CD4-positive, alpha-beta T cell treated with Interleukin-15 for 4 hours (primary cell): ENCODE measurements at regions not wholly inside any gene's neighbourhood (a gene's known extent, or its start where the extent isn't known, plus 50 kb on each side); places are given as distances from the start of the nearest gene placed in this dataset.
"Not testable (repeated sequence)": the region's sequence is repeated elsewhere in the genome, so short reads cannot be mapped to it uniquely, and the experiment has no call there.

Experiments
- DNase-seq: peaks from one replicate; pipeline ENCODE4 v3.0.0-alpha.2; 2020; ENCODE audit warnings: low spot score

DNA sequence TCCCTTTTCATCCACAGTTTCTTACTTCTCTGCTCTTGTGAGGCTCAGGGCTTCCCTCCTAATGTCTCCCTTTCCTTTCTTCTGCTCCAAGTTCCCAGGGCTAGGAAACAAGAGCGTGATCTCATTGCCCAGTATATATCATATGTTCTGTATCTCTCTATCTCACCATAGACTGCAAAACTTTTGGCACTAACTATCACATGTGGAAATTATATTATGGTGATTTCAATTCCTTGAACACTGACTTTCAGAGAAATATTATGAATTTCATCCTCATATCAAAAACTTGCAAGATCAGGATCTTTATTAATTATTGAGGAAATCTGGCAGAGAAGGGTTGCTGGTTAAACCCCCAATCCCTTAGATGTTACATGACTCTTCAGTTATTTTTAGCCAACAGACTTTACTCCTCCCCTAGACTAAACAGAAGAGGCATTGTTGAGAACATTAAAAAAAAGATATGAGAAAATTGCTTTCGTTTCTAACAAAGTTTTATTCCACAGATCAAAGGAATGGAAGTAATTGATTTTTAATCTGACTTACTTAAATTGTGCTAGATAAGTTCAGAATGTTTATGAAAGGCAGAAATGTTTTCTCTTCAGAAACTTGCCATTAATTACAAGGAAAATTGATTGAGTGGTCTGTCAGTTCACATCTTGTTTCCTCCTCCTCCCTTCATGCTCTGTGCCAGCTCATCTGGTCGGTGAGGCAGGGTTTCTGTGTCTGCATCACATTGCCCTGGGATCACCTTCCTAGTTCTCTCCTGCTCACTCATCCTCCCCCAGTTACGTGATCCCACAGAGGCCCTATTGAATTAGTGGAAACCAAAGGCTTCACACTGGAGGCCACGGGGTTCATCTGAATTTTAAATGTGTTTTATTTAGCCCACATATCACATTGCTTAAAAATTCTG is 378.5 kb downstream of the LMO7 start:
- no peak for DNase-seq

DNA sequence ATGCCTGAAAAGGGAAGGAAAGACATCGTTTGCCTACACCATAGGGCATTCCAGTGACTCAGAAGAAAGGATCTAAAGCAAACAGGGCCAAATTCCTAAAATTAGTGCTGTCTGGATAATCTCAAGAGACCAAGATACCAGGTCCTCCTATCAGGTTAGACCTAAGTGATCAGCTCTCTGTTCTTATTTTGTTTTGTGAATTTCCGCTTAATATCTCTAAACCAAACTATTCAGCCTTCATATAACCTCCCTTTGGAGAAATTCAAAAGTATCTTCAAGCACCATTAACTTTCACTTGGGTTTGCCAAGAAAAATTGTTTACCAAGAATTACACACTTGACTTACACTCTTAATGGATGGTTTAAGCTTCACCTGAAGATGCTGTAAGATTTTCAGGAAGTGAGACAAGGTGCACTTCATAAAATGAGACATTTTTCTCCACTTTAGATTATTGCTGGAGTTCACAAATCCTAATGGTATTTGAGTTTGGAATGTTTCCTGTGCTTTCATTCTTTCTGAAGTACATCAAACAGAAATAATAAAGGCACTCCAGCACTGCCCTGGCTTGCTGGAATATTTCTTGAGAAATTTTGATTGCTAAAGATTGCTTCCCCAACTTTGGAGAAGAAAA is 376.1 kb downstream of the LMO7 start:
- DNase-seq = no peak

DNA sequence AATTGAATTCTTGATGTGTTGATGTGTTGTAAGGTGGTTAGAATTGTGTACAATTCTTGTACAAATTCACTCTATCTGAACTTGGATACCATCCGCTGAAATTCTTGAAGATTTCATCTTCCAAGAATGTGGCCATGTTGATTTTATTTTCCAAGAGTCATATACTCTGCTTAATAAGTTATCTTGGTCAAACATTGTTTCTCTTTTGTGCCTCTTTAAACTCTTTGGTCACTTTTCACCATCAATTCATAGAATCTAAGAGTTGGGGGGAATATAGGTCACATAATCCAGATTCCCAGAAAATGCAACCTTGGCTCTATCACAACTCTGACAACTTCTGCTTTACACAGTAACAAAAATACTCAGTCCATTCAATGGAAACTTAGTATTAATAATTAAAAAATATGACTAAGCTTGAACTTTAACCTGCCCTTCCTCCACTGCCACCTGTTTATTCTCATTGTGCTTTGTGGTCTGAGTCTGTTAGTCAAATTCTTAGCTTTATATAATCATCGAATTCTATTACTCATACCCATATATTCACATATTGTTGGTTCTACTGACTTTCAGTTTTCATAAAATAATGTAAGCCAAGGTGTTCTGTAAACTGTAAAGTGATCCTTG is 373.2 kb downstream of the LMO7 start:
- no peak for DNase-seq

DNA sequence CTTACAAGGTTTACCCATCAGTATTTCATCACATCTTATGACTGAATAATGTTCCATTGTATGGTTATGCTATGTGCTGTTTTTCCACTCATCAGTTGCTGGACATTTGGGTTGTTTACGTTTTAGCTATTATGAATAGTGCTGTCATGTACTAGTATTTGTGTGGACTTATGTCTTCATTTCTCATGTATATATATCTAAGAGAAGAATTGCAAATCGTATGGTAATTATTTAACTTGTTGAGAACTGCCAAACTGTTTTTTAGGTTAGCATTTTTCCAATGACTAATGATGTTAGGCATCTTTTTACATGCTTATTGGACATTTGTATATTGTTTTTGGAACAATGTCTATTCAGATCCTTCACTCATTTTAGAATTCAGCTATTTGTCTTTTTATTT is 368.3 kb downstream of the LMO7 start:
- DNase-seq = no peak

DNA sequence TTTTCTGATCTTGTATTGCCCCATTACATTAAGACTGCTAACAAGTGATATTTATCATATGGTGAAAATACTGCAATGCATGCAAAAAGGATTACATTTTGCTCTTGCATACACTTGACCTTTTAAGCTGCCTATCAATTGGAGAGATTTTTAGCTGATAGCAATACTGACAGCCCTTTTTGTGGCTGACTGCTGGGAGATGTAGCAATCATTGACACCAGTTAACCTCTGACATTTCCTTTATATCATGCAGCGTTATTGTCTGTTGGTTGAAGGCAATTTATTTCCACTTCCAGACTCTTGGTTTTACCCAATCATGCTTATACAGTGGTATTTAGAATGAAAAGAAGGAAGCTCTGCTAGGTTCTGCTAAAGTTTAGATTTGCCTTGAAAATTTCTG is 364.0 kb downstream of the LMO7 start:
- DNase-seq = no peak

DNA sequence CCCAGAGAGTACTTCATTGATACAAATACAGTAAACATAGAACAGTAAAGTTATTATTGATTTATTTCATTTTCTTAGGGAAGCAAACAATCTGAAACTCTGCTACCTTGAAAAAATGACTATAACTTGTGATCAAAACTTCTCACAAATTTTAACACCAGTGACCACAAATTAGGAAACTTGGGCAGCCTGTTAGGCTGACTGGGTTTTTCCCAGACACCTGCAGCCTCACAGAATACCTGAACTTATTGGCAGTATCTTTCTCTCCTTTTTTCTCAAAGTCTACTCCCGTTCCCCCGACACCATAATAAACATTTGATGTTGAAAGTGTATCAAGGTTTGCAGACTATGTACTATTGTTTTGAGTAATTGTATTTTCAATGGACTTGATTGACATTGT is 360.5 kb downstream of the LMO7 start:
- no peak for DNase-seq

DNA sequence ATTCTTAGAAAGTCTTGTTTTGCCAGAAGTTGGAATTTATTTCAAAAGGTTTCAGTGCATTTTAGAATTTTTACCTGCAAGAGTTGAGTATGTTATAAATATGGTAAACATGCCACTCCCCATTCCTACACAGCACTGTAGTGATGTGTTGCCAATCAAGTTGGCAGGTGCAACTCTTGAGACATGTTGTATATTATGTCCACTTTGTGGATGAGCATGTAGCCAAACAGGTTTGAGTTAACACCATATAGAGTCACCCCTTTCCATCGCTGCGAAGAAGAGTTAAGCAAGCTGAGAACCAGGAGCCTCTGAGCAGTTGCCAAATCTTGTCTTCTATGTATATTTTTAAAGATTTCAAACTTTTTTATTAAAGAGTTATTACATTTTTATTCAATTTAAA is 359.8 kb downstream of the LMO7 start:
- DNase-seq = no peak

DNA sequence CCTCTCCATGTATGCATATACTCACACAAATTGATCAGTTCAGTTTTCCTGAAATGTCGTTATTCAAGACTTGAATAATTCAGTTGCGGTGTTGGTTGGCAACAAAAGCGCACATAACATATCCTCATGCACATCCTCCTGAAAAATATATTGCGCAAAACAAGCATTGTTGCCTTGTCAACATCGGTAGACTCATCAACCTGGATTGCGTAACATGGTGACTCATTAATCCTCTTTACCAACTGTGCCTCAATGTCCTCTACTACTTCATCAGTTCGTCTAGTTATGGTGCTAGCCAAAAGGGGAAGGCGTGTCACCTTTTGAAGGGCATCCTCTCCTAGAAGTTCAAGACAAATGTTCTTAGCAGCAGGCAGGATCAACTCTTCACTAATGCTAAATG is 357.7 kb downstream of the LMO7 start:
- DNase-seq = no peak

DNA sequence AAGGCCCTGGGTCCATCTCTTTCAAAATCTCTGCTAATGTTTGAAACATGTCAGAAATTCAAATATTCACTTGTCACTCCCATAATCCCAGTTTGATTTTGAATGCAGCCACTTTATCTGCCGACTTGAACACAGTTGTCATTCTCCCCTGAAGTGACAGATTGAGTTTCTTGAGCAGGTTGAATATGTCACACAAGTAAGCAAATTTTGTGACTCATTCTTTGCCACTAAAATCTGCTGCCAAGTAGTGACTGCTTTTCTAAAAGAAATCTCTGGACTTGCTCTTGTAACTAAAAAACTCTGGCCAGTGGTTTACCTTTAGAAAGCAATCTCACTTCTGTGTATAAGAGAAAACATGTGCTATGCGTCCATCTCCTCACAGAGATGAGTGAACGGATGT is 357.1 kb downstream of the LMO7 start:
- no peak for DNase-seq

DNA sequence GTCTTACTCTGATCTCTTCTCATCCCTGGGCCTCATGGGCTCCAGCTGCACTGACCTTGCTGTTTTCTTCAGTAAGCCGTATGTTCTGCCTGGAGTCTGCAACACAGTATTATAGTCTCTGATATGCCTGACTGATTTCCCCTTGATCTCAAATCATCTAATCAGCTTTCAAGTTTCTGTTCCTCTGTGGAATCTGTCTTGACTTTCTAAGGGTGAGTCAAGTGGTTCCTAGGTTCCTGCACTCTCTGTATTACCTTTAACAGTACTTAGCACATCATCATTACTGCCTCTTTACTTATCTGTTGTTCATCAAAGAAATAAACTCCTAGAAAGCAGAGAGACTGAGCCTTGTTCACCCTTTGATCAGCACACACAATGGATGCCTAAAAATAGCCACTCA is 350.7 kb downstream of the LMO7 start:
- no peak for DNase-seq

DNA sequence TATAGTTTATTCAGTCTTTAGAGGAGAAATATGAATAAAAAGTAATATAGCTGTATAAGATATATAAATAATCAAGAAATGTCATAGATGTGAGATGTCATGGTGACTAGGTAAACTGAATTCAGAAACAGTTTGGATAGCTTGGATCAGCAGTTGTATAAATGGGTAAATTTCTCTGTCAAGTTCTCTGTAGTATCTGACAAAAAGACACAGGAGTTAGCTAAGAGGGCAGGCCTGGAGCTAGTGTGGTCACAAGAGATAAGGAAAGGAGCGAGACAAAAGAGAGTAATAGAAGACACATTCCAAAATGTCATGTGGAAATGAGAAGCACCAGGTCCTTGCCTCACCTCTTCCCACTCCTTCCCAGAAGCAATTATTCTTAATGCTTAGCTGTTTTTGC is 349.0 kb downstream of the LMO7 start:
- DNase-seq = no peak

DNA sequence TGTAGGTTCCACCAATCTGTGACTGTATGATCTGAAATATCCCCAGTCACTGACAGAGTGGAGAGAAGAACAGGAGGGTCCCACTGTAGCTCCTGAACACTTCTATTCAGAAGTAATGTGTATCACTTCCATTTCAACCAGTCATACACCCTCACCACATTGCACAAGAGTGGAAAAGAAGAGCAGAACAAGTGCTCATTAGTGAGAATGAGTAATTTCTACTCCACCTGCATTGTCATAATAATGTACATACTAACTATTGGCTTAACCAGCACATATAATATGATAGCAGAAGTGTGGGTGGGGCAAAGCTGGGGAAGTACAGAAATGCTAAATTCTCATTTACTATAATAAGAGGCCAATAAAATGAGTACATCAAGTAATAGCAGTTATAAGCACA is 342.7 kb downstream of the LMO7 start:
- no peak for DNase-seq

DNA sequence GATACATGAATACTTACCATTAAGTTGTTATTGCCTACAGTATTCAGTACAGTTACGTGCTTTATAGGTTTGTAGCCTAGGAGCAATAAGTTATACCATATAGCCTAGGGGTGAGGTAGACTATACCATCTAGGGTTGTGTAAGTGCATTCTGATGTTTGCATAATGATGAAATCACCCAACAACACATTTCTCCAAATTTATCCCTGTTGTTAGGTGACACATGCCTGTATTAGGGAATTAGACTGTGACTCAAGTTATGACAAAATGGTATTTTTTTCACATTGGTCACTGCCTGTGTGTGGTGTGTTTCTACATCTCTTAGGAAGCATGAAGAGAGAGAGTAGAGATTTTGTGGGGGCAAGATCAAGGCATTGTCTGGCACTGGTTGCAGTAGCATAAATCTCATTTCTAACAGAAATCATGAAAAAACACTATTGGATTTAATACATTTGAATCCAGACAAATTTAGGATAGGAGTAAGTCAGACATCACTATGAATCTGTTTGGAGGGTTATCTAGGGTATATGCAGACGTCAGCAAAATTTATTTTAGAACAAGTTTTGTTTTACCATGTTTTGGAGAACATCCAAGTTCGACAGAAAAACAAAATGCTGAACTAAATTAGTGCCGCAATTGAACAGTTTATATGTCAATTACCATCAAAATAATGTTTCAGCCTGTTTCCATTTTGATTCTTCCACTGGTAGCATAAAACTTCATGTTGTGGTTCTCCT is 332.1 kb downstream of the LMO7 start:
- no peak for DNase-seq

DNA sequence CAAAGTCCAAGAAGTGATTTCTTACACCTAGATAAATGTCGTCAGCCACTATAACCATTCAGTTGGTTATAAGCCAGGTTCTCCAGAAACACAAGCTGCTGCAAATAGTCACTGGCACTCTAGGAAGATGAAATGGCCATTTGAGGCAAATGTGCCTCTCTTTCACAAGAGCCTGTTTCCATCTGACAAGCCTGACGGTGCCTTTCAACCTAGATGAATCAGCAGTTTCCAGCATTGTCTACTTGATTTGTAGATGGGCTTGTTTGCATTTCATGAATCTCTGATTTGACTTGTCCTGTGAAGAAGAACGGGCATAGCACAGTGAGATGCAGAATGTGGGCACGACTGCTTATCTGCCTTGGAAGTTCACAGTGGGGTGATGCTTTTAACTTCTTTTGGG is 327.2 kb downstream of the LMO7 start:
- DNase-seq = no peak

DNA sequence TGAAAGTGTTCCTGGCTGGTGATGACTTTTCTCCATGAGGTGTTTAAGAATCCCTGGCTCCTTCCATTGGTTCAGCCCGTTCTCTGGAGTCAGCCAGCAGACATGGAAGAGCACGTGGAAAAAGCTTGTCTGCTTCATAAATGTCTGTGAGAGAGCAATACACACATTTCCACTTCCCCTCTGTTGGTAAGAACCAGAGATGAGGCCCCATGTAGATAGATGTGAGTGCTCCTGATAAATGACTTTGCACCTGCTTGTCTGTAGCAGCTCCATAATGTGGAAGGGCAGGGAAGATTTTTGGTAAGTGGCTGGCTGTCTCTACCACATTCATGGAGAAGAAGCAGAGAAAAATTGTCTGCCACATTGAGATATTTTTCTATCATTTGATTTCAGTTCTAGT is 325.8 kb downstream of the LMO7 start:
- DNase-seq = no peak

DNA sequence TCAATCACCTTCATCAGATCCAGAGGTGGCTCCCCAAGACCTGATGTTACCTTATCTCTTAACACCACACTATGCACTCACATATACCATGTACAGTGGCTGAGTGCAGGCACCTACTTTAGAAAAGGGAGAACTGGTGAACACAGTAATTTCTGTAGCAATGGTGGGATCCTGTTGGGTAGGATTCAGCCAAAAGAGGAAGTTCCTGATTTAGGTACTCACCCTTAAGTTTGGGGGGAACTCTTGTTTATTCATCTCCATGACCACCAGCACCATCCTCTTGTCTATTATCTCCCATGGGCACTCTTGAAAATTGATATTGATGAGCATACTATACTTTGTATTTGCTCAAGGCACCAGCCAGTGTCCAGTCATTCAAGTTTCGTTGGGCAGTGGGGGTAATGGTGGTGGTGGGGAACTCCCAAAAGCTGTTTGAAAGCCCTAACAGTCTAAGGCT is 324.4 kb downstream of the LMO7 start:
- no peak for DNase-seq

DNA sequence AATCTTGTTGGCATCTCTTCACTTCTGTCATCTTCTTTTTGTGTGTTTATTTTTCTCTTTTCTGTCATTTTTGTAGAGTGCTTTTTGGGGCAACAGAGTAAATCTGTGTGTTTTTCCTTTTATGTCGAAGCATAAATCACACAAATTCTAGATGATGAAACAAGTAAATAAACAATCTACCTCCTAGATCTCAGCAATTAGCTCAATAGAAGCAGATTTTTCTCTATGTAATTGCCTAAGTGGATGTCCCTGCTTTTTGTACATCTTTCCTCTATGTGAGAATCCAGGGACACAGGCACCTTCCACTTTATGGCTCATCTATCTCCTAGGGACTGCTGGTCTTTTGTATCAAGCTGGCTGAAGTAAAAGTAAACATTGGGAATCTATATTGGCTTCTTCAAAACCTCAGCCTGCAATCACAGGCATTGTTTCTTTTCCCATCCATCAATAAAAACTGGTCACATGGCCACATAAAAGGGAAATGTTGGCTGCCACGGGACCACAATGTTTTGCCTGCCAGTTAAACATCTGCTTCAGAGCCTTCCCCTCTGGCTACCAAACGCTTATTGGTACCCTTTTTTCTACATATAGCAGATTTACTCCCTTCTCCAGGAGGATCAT is 323.8 kb downstream of the LMO7 start:
- DNase-seq = no peak

DNA sequence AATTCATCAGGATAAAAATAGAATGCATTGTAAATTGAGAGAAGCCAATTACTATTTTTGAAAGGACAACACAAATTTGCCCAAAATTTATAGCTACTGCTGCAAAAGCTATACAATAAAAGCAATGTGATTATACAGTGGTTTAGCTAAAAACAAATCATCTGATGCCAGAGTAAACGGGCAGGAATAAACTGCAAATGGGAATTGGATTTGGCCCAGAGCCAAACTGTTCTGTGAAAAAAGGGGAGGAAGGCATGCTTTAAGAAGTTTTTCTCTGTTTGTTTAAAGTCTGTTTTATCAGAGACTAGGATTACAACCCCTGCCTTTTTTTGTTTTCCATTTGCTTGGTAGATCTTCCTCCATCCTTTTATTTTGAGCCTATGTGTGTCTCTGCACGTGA is 317.5 kb downstream of the LMO7 start:
- not testable (repeated sequence) for DNase-seq

DNA sequence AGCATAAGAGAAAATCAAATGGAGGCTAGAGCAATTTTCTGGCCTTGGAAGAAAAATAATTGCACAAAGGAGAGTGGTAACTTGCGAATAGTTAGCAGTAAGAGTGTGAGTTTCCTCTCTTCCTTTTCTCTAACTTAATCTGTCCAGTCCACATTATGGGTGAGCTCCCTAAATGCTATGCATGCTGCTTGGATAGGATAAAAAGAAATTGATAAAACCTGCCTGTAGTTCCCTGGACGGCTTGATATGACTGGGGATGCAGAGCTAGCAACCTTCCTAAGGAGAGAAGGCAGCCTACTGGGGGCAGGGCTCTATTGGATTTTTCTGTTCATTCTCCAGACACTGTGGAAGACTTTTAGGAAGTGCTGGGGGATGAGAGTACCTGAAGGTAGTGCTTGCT is 311.3 kb downstream of the LMO7 start:
- no peak for DNase-seq

DNA sequence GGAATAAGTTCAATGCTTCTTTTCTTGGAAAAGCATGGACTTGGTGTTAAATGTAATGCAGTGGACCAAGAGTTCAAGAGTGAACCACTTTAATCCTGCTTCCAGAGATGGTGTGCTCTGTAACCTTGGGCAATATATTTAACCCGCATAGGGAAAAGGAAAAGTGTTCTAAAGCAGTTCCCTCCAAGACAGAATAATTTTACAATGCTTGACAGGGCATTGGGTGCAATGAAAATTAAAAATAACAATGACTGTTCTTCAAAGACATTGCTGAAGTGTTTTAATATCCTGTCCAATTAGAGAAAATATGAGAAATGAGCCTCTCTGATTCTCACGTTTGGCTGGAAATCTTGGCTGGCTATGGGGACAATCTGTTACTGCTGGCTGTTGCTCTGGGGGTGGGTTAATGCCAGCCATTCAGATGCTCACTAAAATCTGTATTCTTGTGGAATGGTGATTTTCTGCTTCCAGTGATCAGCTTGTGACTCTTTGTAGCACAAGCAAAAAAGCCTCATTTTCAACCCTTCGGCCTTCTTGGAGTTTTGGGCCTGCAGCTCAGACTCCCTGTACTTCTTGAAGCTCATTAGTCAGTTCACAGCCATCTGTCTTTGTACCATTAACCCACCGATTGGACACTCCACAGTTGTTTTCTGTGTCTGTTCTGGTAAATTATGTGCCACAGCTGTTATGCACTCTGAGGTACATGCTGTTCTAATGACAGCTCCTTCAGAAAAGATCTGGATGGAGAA is 310.6 kb downstream of the LMO7 start:
- no peak for DNase-seq

DNA sequence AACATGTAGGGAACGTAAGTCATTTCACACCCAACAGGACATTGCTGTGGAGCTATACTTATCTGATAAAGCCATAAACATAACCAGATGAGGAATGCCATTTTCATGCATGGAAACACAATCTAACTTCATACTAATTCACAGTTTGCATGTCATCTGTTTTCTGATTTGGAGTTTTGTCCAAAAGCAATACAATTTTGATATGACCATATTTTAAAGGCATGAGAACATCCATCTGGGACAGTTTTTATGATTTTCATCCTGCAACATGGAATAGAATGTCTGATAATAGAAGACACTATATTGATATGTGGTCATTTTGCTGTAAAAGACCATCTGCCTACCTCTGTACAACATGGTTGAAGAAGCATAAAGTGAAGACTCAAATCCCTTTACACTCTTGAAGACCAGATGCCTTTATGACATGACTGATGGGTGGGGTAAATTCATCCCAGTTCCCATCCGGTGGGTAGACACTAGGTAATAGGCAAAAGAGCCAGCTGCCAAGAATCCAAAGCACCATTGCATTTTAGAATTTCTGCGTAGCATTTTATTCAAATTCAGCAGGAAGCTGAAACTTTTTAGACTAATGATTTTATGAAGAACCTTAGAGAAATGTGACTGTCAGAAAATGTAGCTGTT is 309.8 kb downstream of the LMO7 start:
- DNase-seq = no peak
